HG02588 (cell line): ENCODE measurements at regions not wholly inside any gene's neighbourhood (a gene's known extent, or its start where the extent isn't known, plus 50 kb on each side); places are given as distances from the start of the nearest gene placed in this dataset.

ENCODE experiments used
- ATAC-seq: cut with Tn5 transposase; IDR thresholded peaks from one replicate; pipeline ENCODE4 v1.9.1; 2021; ENCODE audit warnings: mild to moderate bottlenecking, moderate library complexity; ENCODE audit not compliant: unreplicated experiment

GRCh38 chr9:87236546-87236945 lies 261.1 kb upstream of the DAPK1 start:
- no peak for ATAC-seq

- no peak for ATAC-seq
Observed at GRCh38 chr9:87237336-87237735, 260.3 kb upstream of the DAPK1 start.

GRCh38 chr9:87238545-87238944 lies 259.1 kb upstream of the DAPK1 start:
- ATAC-seq, result no peak

- ATAC-seq, result no peak
Observed at GRCh38 chr9:87239312-87239711, 258.4 kb upstream of the DAPK1 start.

- no peak for ATAC-seq
Observed at GRCh38 chr9:87243602-87244001, 254.1 kb upstream of the DAPK1 start.

DNA sequence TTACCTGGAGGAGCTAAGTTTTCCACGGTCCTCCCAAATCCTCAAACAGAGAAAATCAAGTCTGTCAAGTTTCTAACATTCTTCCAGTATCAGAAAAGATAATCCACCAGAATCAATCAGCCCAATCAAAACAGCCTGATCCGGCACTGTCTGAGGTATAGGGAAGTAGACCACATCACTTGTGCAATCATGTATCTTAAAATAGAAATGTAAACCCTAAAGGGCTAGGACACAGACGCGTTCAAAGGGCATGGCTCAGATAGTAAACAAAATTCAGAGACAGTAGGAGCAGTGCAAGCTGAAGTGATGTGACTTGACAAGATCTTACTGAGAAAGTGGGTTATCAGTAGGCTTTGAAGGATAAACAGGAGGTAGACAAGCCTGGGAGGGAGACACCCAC lies 252.4 kb upstream of the DAPK1 start:
- no peak for ATAC-seq

DNA sequence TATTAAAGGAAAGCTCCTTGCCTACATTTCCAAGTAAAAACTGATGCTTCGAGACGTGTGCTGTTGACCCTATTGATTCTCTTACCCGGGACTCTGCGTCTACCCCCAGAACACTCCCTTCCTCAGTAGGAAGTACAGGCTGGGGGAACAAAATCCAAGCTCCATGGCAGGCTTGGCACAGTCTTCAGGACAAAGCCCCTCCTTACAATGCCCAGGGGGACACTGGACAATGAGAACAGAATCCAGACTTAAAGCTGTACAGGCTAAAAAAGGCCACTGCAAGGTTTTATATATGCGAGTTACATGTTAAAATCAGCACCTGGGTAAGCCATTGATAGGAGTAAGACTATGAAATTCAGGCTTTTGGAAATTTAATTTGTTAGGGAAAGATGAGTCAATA lies 250.6 kb upstream of the DAPK1 start:
- no peak for ATAC-seq

GRCh38 chr9:87249029-87249428 lies 248.6 kb upstream of the DAPK1 start:
- ATAC-seq, result no peak

GRCh38 chr9:87250205-87250604 lies 247.5 kb upstream of the DAPK1 start:
- ATAC-seq, result no peak

GRCh38 chr9:87255431-87256155 lies 242.1 kb upstream of the DAPK1 start:
- ATAC-seq, result no peak

GRCh38 chr9:87256973-87257372 lies 240.7 kb upstream of the DAPK1 start:
- ATAC-seq, result no peak

DNA sequence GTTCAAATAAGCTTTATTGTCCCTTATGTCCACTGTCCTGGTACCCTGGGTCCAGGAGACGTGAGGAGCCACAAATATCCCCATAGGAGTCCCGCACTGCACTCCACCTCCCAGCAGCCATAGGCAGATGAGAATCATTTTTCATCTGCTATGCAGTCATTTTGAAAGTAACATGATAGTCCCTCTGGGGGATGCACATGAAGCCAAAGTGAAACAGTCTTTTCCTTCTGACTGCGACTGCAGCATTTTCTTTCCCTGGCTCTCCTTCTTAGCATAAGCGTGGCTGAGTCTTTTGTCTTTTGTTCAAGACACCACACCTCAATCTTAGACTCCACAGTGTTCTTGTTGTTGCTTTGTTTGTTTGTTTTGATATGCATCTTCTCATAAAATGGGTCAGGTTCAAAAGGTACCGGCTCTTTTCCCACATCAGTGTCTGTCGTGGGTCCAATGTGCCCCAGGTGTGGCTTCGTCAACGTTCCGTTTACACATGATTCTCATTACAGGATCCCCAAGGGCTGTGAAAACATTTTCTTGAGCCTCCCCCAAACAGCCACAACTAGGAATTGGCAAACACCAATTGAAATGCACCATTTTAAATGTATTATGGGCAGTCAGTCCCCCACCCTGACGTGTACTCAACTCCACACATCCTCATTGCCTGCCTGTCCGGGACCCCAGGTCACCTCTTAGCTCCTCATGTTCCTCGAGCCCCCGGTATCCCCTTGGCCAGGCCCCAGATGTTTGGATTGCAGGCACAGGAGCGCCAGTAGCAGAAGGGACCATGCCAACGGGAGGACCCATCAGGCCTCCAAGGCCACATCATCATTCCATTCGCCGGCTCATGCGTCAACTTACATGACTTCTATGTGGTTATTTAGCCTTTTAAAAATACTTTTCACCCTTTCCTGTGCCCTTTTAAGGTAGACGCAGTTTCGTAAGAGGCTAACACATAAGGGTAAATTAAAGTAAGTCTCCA lies 237.8 kb upstream of the DAPK1 start:
- no peak for ATAC-seq

GRCh38 chr9:87263291-87263690 lies 234.4 kb upstream of the DAPK1 start:
- ATAC-seq, result no peak

DNA sequence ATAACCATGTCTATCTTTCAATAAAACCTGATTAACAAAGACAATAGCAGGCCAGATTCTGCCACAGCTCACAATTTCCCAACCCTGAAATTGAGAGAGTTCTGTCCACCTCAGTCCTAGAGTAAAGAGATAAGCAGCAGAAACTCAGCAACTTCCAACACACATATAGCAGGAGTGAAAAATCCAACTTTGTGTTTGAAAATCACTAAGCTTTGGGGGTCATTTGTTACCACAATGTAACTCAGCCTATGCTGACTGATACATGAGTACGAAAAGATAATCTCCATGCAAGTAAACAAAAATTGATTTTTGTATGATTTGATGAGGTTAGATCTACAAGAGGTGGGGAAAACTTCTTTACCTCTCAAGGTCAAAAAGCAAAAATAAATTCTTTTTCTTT lies 231.0 kb upstream of the DAPK1 start:
- no peak for ATAC-seq

- ATAC-seq, result no peak
Observed at GRCh38 chr9:87267251-87268070, 230.2 kb upstream of the DAPK1 start.

GRCh38 chr9:87269296-87270176 lies 228.1 kb upstream of the DAPK1 start:
- ATAC-seq, result no peak

DNA sequence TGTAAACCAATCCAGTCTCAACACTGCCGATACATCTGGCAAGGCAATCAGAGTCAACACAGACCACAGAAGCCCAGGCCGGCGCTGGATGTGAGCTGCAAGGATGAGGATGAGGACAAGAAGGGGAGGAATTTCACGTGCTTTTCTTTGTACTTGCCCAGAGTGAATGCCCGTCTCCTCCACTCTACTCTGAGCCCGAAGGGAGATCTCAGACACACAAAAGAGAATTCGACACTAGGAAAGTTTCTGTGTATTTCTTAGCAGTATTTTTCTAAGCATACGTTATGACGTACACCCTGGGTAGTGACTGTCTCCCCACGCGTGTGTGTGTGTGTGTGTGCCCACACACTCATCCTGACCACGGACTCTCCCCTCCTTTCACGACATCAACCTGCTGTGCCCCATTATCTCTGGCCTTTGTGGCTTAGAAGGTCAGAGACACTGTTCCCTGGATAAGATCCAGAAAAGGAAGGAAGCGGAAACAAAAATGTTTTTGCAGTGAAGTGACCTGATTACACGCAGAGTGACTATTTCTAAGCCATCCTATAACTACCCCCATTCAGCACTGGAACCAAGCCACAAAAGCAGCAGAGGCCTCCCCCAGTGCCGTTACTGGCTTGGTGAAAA lies 227.3 kb upstream of the DAPK1 start:
- no peak for ATAC-seq

DNA sequence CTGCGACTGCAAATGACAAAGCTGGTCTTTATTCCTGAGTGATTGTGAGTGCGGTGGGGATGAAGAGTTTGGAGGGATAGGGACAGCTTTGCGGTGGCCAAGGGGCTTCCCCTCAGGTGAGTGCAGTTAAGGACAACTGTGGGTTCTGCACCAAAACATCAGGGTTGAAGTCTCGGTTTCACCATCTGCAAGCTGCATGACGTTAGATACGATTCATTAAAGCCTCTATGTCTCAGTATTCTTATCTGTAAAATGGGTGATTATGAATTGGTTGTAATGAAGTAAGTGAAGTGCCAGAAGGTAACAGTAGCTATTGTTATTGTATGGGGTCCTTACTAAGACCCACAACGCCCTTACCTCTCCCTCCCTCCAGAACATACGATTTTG lies 226.8 kb upstream of the DAPK1 start:
- ATAC-seq, result no peak

GRCh38 chr9:87271696-87272477 lies 225.8 kb upstream of the DAPK1 start:
- no peak for ATAC-seq
